Skeletal muscle cell (primary cell): ENCODE measurements at regions not wholly inside any gene's neighbourhood (a gene's known extent, or its start where the extent isn't known, plus 50 kb on each side); places are given as distances from the start of the nearest gene placed in this dataset.
"Not testable (repeated sequence)": the region's sequence is repeated elsewhere in the genome, so short reads cannot be mapped to it uniquely, and the experiment has no call there.

Experiments
- DNase-seq: peaks from one replicate; pipeline ENCODE4 v3.0.0-alpha.2; 2010; ENCODE audit warnings: low read depth
- H3K4me3 ChIP-seq: 2 replicates; pipeline ENCODE4 v1.5.1; 2011; ENCODE audit warnings: low read depth, mild to moderate bottlenecking, control low read depth, low read length, moderate library complexity

DNA sequence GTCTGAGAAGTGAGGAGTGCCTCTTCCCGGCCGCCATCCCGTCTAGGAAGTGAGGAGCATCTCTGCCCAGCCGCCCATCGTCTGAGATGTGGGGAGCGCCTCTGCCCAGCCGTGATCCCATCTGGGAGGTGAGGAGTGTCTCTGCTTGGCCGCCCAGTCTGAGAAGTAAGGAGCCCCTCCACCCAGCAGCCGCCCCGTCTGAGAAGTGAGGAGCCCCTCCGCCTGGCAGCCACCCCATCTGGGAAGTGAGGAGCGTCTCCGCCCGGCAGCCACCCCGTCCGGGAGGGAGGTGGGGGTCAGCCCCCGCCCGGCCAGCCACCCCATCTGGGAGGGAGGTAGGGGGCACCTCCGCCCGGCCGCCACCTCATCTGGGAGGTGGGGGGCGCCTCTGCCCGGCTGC, 940.2 kb downstream of the PRIM2 start:
- not testable (repeated sequence) for H3K4me3 ChIP-seq, DNase-seq

- no peak overlapping the region for H3K4me3 ChIP-seq
- DNase-seq = no peak
Measured at GRCh38 chr6:58290177-58290576, 972.7 kb downstream of the PRIM2 start.

DNA sequence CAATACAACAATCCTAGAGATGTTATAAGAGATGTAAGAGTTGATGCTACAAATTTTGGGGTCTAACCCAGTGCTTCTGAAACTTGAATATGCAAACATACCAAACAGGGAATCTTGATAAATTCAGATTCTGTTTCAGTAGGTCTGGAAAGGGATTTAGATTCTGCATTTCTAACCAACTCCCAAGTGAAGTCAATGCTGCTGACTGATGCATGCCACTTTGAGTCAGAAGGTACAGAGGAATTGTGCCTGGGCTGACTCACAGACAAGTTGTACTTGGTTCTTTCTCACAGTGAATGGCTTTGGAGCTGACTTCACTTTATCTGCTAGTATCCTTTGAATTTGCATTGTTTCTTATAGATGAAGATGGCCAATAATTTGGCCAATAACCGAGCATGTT, 973.9 kb downstream of the PRIM2 start:
- H3K4me3 ChIP-seq, DNase-seq: not testable (repeated sequence)

- DNase-seq, H3K4me3 ChIP-seq: not testable (repeated sequence)
Measured at GRCh38 chr6:58307901-58308300, 990.5 kb downstream of the PRIM2 start.

GRCh38 chr6:58332108-58332507, 1014.7 kb downstream of the PRIM2 start:
- not testable (repeated sequence) for DNase-seq, H3K4me3 ChIP-seq

DNA sequence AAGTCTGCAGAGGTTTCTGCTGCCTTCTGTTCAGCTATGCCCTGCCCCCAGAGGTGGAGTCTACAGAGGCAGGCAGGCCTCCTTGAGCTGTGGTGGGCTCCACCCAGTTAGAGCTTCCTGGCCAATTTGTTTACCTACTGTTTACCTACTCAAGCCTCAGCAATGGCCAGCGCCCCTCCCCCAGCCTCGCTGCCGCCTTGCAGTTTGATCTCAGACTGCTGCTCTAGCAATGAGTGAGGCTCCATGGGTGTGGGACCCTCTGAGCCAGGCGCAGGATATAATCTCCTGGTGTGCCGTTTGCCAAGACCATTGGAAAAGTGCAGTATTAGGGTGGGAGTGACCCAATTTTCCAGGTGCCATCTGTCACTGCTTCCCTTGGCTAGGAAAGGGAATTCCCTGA, 1024.9 kb downstream of the PRIM2 start:
- H3K4me3 ChIP-seq, DNase-seq: not testable (repeated sequence)

GRCh38 chr6:58347534-58347933, 1030.1 kb downstream of the PRIM2 start:
- H3K4me3 ChIP-seq, DNase-seq: not testable (repeated sequence)

DNA sequence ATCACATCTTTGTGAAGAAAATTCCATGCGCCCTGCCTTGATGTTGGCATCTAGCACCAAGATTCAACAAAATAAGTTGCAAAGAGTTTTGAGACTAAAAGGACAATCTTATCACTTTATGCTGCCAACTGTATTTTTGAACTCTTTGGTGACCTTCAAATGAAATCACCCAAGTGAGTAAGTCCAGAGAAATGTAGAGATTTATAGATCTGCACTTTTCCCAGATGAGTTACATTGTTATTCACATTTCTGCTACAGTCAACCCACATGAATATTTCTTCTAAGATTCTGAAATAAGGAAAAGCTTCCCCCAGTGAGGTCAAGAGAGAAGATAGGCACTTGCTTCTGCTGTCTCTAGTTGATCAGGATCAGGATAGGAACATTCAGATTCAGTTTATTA, 1034.2 kb downstream of the PRIM2 start:
- H3K4me3 ChIP-seq, DNase-seq: not testable (repeated sequence)

- not testable (repeated sequence) for DNase-seq, H3K4me3 ChIP-seq
Measured at GRCh38 chr6:58358452-58358851, 1041.0 kb downstream of the PRIM2 start.

- not testable (repeated sequence) for H3K4me3 ChIP-seq, DNase-seq
Measured at GRCh38 chr6:58365856-58366255, 1048.4 kb downstream of the PRIM2 start.

DNA sequence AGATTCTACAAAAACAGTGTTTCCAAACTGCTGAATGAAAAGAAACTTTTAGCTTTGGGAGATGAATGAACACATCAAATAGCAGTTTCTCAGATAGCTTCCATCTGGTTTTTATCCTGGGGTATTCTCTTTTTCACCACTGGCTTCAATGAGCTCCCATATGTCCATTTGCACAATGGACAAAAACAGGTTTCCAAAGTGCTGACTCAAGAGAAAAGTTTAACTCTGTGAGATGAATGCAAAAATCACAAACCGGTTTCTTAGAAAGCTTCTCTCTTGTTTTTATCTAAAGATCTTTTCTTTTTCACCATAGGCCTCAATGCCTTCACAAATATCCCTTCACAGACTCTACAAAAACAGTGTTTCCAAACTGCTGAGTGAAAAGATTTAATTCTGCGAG, 1089.2 kb downstream of the PRIM2 start:
- DNase-seq, H3K4me3 ChIP-seq: not testable (repeated sequence)

DNA sequence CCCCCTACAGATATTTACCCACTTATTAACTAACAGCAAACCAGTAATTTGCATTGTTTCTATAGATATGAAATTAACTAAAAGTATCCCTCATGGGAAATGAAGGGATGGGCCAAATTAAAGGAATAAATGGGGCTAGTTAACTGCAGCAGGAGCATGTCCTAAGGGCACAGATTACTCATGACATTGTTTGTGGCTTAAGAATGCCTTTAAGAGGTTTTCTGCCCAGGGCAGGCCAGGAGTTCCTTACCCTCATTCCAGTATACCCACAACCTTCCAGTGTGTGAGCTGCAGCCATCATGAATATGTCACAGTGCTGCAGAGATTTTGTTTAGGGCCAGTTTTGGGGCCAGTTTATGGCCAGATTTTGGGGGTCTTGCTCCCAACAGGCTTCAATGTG, 1101.9 kb downstream of the PRIM2 start:
- DNase-seq = no peak
- no peak overlapping the region for H3K4me3 ChIP-seq
